Right renal cortex interstitium (tissue), 3 donors: ENCODE measurements at regions not wholly inside any gene's neighbourhood (a gene's known extent, or its start where the extent isn't known, plus 50 kb on each side); places are given as distances from the start of the nearest gene placed in this dataset.
"Not testable (repeated sequence)": the region's sequence is repeated elsewhere in the genome, so short reads cannot be mapped to it uniquely, and the experiment has no call there.

Experiments
- DNase-seq, 3 donors: peaks; one replicate each; pipeline ENCODE4 v3.0.0-alpha.2; 2013; ENCODE audit warnings: low read depth in 3 of 3, low spot score in 2 of 3

DNA sequence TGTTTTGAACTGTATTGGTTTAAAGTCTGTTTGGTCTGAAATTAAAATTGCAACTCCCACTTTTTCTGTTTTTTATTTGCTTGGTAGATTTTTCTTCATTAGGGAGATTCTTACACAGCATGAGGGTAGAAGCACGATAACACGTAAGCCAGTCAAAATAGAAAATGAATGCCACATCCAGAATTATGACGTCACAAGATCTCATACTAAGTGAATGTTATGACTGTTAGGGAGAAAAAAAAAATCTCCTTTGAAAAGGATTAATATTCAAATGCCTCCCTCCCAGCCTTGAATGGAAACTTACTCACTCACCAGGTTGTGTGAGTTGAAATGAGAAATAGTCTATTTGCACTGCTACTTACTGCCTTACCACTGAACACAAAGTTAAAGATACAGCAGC is 670.8 kb downstream of the TFAP2A start:
- no peak for DNase-seq

DNA sequence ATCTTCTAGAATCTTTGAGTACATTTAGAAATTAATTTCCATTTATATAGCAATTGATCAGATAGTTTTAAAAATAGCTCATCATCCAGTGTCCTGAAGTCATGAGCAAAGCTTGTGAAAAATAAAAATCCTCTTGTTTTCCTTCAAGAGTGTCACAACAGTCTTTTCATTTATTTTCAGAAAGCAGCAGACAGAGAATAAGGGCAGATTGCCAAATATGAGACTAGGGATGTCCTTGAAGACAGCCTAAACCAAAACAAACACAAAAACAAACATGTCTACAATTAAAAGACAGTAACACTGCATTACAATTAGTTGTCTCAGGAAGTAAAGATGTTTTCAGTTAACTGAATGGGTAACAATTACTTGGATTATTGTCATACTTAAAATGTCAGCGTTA is 682.8 kb downstream of the TFAP2A start:
- DNase-seq = peak; percentile 2 to 25 (median 15)

DNA sequence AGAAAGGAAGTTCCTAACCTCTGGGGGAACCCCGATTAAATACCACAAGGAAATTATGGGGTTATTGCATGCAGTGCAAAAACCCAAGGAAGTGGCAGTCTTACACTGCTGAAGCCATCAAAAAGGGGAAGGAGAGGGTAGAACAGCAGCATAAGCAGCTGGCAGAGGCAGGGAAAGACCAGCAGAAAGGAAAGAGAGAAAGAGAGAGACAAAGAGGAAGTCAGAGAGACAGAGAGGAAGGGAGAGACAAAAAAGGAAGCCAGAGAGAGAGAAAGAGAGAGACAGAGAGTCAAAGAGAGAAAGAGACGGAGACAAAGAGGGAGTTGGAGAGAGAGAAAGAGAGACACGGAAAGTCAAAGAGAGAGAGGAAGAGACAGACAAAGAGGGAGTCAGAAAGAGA is 689.1 kb downstream of the TFAP2A start:
- not testable (repeated sequence) for DNase-seq

DNA sequence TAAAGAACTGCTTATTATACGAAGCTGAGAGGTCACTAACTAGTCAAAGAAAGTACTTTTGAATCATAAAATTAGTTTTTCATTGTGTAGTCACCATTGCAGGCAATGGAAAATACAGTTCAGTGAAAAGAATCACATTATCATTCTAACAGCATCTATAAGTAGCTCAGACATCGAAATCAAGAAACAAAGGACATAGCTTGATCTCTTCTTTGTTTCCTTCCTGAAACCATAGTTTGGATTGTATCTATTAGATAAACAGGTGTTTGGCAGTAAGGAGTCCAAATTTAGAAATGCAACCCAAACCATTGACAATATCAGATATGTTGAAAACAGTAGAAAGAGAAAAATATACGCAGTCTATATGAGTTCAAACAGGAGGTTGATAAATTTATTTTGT is 697.3 kb downstream of the TFAP2A start:
- DNase-seq = no peak

DNA sequence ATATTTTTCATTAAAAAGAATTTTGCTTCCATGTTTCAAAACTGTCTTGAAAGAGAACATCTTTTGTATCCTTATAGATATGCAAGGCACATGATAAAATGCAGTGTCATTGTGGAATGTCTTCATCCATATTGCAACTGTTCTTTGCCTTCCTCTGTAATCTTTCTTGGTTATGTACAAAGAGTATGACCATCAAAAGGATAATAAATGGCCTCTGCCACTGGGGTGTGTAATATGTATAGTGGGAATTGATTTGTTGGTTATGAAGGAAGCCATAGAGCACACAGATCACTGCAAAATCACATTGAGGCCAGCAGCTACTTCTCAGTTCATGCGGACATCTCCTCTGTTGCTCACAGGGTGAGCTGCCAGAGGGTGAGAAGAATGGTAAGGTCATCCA is 703.5 kb downstream of the TFAP2A start:
- DNase-seq = no peak

DNA sequence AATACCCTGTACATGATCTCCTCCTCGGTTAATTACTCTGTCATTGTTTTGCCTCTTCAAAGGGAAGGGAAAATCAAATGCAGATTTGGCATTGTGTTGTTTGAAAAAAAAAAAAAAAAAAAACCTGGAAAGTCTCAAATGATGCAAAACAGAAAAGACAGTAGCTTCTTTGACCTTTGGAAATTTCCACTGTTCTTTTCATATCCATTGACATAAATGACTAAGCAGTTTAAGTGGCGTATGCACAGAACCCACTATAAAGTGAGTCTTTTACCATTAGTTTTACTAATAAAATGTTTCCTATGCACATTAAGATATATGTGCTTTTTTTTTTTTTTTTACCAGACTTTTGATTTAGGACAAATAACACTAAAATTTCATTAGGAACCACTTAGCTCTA is 704.3 kb downstream of the TFAP2A start:
- no peak for DNase-seq

DNA sequence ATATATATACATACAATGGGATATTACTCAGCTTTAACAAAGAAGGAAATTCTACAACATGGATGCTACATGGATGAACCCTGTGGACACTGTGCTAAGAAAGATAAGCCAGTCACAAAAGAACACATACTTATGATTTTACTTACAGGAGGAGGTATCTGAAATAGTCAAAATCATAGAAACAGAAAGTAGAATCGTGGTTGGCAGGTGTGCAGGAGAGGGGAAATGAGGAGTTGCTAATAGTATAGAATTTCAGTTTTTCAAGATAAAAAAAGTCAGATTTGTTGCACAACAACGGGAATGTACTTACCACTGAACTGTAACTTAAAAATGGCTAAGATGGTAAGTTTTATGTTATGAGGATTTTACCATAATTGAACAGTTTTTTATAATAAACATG is 706.3 kb downstream of the TFAP2A start:
- no peak for DNase-seq

DNA sequence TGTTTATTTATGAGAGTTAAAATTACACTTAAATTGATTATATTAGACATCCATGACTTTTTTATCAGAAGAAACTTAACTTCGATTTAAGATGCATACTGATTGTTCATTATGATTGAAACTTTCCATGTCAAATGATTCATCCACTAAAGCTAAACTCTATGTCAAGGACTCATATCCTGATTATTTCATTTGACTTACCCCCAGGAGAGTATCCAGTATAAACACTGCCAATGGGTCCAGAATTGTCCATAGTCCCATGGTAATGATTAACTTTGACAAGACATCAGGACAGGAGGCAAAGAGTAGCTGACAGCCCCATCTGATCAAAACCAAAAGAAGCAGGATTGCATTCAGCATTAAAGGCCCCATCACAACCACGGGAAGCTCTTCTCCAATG is 709.9 kb downstream of the TFAP2A start:
- no peak for DNase-seq

DNA sequence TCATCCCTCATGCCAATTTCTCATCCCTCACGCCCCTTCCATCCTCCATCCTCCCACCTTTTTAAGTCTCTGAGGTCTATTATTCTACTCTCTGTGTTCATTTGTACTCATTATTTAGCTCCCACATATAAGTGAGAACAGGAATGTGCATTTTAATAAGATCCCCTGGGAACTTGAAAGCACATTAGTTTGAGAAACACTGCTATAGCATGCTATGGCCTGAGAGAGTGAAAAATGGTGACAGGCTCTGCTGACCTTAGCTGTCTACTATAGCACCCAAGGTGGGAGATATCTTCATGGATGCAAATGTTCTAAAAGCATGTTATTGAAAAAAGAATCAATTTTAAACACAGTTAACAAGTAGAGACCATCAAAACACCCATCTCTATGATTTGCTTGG is 712.0 kb downstream of the TFAP2A start:
- no peak for DNase-seq

DNA sequence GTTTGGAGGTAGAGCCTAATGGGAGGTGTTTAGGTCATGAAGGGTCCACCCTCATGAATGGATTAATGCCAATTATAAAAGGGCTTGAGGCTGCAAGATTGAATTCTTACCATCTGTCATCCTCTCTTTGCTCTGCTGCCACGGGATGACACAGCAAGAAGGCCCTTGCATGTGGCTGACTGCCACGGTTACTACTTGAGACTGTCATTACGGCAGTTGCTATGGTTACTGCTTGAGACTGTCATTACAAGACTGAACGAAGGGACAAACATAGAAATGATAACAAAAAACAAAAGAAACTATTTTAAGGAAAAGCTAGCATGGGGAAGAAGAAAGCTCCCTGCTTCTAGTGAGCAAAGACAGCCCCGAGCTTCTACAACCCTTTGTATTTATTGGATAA is 715.0 kb downstream of the TFAP2A start:
- no peak for DNase-seq

DNA sequence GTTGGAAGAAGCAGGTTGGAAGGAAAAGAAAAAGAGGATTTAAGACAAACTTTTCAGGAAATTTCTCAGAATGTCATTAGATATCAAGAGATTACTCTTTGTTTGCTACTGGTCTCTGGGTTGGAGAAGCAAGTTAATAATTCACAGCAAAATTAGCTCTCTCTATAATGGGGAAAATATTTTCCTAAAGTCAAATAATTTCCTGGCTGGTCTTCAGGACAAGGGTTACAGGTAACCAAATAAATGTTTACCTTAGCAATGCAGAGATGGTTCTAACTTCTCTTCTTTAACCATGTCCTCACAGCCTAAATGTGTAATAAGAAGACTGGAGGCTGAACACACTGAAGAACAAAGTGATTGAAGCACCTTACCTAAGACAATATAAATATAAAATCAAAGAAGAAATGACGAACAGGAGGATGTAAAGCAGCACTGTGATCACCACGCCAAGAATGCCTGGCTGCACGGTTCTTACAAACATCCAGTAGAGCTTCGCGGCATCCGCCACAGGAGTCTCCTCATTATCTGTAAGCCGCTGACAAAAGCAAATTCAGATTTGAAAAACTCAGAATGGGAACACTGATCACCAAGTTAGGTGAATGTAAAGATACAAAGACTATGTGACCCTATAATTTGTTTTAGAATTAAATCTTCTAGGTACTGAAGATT is 717.5 kb downstream of the TFAP2A start:
- DNase-seq = no peak

DNA sequence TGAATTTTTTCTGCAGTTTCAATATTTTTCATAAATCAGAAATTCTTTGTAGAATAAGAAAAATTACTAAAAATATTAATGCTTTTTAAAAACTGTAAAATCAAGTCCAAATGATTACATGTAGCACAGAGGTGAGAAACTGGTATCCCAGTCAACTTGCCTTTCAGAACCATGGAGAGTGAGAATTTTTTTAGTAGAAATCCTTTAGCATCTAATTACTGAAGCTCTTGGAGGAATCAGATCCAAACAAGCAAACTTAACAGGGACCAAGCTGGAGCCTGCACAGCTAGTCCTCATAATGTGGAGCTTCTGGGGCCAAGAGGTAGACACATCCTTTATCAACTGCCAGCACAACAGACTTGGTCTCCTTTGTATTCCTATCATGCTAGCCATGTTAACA is 724.5 kb downstream of the TFAP2A start:
- no peak for DNase-seq

DNA sequence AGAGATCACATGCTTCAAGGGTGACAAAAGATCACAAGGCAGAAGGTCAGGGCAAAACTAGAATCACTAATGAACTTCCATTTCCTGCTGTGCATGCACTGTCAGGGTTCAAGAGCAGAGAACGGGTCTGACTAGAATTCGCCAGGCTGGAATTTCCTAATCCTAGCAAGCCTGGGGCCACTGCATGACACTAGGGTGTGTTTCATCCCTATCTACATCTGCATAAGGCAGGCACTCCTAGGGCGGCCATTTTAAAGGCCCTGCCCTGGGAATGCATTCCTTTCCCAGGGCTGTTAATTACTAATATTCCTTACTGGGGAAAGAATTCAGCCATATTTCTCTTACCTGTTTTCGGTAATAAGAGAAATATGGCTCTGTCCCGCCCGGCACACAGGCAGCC is 734.1 kb downstream of the TFAP2A start:
- not testable (repeated sequence) for DNase-seq

DNA sequence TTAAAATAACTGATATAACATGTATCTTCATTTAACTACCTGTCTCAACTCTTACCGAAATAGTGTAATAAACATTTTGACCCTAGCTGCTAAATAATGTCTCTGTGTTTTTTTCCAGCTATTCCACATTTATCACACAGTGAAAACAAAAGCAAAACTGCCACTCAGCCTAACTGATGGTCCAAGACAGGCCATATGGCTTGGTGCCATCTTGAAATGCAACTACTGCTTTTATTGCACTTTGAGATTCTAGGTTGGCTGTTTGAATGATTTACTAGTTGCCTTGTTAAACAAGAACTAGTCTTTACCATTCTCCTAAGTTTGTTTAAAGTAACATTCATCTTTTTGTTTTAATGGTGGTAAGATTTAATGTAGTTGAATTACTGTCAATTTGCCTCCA is 739.8 kb downstream of the TFAP2A start:
- peak in 1 of 3 donors; percentile 4 for DNase-seq

DNA sequence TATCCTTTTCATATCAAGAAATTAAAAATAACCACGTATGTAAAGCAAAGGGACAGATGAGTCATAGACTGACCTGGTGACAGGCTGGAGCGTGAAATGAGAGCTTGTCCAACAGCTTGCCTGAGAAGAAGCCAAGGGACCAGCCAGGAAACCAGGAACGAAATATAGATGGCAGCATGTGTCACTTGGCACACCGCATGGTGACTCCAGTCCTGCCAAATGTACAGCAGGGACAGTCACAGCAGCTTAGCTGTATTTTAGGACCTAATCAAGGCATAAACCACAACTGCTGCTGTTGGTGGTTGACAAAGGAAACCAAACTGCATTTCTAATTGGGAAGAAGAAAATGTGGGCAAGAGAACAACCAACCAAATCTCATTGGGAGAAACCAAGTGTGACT is 755.0 kb downstream of the TFAP2A start:
- no peak for DNase-seq

DNA sequence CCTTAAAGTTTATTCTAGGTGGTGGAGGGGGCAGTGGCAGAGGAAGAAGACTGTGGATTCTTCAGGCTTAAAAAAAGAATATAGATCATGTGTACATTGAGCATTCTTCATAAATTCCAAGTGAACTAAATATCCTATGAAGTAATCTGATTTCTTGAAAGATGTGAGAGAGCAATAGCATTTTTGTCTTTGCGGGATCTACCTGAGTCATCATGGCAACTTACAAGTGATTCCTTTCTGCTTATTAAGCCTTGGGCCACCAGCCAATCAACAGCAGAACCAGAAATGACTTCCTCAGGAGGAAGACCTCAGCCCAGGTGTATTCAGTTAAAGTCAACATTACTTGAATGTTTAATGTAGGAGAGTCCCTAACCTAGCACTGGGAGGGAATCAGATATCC is 756.9 kb downstream of the TFAP2A start:
- DNase-seq = no peak

DNA sequence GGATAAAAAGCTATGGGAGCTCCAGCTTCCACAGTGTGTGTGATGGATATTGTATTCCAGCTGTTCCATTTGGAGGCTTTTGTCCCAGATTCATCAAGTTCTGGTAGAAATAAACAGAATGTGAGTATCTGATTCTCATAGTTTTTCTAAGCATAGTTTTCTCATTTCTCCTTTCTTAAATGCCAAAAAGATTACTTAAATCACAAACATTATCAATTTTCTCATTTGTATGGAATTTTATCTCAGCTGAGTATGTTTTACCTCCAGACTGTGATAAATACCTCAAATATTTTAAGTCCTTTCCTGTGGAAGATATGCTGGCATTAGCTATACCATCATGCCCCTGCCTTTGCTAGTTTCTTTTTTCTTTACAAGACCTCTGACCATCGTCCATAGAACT is 767.3 kb downstream of the TFAP2A start:
- DNase-seq = no peak

DNA sequence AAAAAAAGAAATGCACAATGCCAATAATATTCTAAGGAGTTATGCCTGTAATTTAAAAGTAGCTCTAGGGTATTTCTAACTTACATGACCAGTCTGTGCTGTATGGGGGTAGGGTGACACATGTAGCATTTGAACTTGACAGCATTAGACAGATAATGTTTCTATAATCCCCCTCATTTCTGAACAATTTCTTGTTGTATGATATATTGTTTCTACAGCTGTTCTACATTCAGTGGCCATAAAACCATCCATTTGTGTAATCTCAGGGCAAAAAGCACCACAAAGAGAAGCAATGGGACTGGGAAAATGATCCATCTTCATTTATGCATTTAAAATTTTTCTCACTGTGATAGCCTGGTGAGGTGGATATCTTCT is 767.8 kb downstream of the TFAP2A start:
- peak in 1 of 3 donors; percentile 18 for DNase-seq

DNA sequence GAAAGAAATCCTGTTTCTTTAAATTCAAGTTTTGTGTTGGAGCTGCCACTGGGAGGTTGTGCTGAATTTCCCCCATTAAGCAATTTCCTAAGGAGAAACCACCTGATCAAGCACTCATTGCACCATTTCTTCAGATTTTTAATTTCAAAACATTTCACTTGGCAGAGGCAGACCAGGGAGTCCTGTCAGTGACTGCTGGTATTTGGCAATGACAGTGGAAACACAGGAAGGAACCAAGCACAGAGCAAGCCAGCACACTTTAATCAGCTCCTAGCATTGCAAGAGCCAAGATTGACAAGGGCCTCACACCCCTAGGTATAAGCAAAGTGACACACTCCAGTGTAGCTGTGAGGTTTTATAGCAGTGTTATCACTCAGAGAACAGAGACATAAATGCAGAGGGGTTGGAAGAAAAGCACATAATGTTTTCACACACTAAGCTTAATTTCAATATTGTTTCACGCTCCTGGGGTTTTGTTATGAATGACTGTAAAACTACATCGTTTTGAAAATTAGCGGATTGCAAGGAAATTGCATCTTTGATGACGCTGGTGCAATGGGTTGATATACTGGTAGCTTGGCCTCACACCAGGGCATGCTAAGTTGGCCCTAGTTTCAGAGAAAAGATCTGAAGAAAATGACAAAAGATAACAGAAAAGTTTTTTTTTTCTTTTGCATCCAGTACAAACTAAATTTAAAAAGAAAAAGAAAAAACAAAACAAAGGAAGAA is 768.4 kb downstream of the TFAP2A start:
- DNase-seq = no peak

DNA sequence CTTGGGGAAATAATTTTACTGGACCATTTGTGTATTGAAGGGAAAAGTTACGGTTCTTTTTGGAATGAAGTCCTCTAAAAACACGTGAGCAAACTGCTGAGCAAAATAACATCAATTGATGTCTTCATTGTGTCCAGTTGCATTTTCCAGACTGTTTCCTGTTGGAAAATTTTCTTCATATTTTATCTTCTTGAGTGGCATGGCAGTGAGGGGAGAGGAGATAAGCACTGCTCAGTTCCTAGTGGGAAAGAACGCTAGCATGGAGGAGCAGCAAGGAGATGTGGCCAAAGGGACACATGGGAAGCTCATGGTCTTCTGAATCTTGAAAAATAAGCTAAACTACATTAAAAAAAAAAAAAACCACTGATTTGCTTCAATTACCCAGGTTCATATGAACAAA is 776.0 kb downstream of the TFAP2A start:
- no peak for DNase-seq

DNA sequence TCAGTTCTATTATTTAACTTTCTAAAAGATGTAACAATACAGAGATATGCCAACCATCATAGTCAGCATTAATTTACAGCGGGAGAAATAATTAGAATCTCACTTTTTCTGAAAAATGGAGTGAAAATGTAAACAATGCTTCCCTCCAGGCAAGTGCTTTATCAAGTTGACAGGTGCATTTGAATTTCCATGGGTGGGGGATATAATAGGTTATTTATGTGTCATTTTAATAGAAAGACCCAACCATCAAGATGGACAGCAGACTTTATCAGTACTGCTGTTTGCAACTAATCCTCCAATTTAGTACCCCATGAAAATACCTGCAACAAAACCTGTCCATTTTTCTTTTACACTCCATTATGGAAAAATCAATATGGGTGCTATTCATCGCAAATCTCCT is 780.1 kb downstream of the TFAP2A start:
- no peak for DNase-seq

DNA sequence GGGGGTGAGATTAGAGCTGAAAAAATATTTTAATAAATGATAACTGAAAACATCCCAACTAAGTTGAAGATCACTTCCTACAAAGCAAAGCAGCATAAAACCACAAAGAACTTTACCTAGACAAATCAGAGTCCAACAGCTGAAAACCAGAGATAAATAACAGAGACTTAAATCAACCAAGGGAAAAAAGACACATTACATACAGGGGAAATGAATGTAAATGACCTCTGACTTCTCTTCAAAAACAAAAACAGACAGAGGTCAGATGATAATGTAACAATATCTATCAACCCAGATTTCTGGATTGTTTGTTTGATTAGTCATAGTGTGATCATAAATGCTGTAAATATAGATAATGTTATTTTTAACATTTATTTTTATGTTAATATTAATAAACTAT is 782.8 kb downstream of the TFAP2A start:
- DNase-seq = no peak

DNA sequence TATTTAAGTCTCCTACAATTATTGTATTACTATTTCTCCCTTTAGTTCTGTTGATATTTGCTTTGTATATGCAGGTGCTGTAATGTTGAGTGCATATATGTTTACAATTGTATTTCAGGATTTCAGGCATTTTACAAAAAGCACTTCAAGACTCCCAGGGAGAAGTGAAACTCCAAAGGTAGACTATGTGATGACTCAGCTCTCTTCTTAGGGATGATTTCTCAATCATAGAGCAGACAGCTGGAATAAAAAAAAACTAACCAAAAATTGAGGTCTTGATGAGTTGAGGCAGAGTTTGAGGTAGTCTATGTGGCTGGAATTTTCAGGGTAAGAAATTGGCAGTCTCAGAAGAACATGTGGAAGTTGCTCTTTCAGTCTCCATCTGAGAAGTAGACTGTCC is 786.1 kb downstream of the TFAP2A start:
- DNase-seq = no peak
